HFFc6 (cell line): ENCODE measurements at regions not wholly inside any gene's neighbourhood (a gene's known extent, or its start where the extent isn't known, plus 50 kb on each side); places are given as distances from the start of the nearest gene placed in this dataset.

ENCODE experiments used
- DNase-seq: peaks from one replicate; pipeline ENCODE4 v3.0.0-alpha.2; 2018
- H3K27ac Mint-ChIP-seq: 2 replicates; pipeline ENCODE4 v1.8.0; 2020; ENCODE audit warnings: mild to moderate bottlenecking, mixed read lengths
- H3K27me3 Mint-ChIP-seq: 2 replicates; pipeline ENCODE4 v1.8.0; 2021; ENCODE audit warnings: mild to moderate bottlenecking, moderate library complexity, mixed read lengths; ENCODE audit not compliant: insufficient read depth
- H3K36me3 Mint-ChIP-seq: 2 replicates; pipeline ENCODE4 v1.8.0; 2021; ENCODE audit warnings: low read depth, mixed read lengths
- H3K4me1 Mint-ChIP-seq: 2 replicates; pipeline ENCODE4 v1.8.0; 2020; ENCODE audit warnings: low read depth, mixed read lengths
- H3K4me3 Mint-ChIP-seq: 2 replicates; pipeline ENCODE4 v1.8.0; 2020; ENCODE audit warnings: mild to moderate bottlenecking, moderate library complexity, mixed read lengths
- H3K9me3 Mint-ChIP-seq: 2 replicates; pipeline ENCODE4 v1.8.0; 2020; ENCODE audit warnings: mild to moderate bottlenecking, mixed read lengths
- TF ChIP-seq, protein P1 (sequence below): fragments of 200-600 bp; sonication (generic); IDR thresholded peaks from 2 replicates; pipeline ENCODE4 v1.5.0; 2021; ENCODE audit warnings: antibody characterized with exemption, mild to moderate bottlenecking

DNA sequence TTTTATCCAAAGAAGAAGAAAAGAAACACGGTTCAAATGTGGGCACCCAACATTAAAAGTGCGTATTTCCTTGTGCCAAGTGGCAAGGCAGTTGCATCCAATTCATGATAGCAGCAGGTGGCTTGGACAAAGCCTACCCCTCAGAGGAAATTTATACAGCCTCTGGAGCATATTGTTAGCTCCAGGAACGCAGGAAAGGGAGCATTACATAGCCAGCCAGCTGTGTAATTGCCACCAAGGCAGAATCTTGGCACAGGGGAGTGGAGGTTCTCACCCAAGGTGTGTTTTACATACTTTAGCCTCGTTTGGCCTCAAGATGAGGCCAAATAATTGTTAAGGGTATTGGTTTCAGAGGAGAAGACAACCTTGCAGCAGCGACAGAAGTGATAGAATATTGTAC lies 526.9 kb downstream of the TMEM182 start:
- H3K4me1 Mint-ChIP-seq = no peaks in the 10 kb centered on the region
- peaks cover 47% of the 10 kb centered on the region for H3K9me3 Mint-ChIP-seq
- H3K27me3 Mint-ChIP-seq = no peaks in the 10 kb centered on the region
- no peak for DNase-seq
- H3K4me3 Mint-ChIP-seq = no peak overlapping the region
- TF ChIP-seq, protein P1, sequence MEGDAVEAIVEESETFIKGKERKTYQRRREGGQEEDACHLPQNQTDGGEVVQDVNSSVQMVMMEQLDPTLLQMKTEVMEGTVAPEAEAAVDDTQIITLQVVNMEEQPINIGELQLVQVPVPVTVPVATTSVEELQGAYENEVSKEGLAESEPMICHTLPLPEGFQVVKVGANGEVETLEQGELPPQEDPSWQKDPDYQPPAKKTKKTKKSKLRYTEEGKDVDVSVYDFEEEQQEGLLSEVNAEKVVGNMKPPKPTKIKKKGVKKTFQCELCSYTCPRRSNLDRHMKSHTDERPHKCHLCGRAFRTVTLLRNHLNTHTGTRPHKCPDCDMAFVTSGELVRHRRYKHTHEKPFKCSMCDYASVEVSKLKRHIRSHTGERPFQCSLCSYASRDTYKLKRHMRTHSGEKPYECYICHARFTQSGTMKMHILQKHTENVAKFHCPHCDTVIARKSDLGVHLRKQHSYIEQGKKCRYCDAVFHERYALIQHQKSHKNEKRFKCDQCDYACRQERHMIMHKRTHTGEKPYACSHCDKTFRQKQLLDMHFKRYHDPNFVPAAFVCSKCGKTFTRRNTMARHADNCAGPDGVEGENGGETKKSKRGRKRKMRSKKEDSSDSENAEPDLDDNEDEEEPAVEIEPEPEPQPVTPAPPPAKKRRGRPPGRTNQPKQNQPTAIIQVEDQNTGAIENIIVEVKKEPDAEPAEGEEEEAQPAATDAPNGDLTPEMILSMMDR = no peak
- H3K36me3 Mint-ChIP-seq = no peaks in the 10 kb centered on the region
- no peak overlapping the region for H3K27ac Mint-ChIP-seq

- TF ChIP-seq, protein P1 = no peak
- Mint-ChIP-seq H3K27me3 (no peaks in the 10 kb centered on the region), H3K27ac (no peak overlapping the region), H3K4me3 (no peak overlapping the region), H3K4me1 (no peaks in the 10 kb centered on the region), H3K36me3 (no peaks in the 10 kb centered on the region), H3K9me3 (peaks cover 44% of the 10 kb centered on the region)
- DNase-seq = no peak
These were observed 527.4 kb downstream of the TMEM182 start for GRCh38 chr2:103289105-103289725.

DNA sequence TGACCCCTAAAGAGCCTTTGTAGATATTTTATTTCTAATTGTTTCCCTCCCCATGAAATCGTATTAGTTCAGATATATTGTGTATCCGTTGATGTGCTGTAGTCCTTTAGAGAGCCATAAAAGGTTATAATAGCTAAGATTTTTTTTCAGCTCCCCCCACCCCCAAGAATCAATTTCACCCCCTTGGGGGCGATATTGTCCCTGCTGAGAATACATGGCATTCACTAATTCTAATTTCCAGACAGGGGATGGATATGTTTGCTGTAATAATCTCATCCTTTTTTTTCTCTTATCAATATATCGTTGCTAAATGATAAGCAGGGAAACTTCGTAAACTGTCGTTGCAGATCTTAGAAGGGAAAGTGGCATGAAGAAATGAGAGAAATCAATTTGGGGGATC lies 530.7 kb downstream of the TMEM182 start:
- H3K9me3 Mint-ChIP-seq = peaks cover 52% of the 10 kb centered on the region
- TF ChIP-seq, protein P1 = no peak
- H3K27ac Mint-ChIP-seq = no peak overlapping the region
- H3K4me3 Mint-ChIP-seq = no peak overlapping the region
- no peak for DNase-seq
- no peaks in the 10 kb centered on the region for H3K27me3 Mint-ChIP-seq
- no peaks in the 10 kb centered on the region for H3K36me3 Mint-ChIP-seq
- H3K4me1 Mint-ChIP-seq = no peaks in the 10 kb centered on the region

DNA sequence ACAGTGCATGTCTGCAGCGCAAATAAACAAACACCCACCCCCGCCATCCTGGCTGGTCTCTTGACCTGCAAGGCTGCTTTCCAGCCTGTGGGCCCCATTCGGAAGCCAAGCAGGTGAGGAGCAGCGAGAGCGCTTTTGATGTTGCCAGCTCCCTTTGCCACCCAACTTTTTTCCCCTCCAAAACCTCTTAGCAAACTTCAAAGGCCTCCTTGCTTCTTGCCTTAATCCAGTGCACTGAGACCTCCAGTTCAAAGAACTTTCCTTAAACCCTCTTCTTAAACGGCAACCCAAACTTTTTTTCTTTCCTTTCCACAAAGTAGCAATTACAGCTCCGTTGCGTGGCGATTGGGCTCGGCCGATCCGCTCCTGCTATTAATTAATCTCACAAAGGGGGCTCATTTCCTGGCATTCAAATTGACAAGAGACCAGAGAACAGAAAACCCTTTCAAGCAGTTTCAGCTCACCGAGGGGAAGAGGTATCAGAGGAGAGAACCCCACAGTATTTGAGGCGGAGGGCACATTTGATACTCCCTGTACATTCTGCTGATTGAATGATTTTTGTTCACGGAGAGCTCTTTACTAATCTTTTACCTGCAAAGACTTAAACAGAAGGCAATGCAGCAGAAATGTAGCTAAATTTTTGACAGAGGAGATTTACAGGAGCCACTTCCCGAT lies 531.4 kb downstream of the TMEM182 start:
- Mint-ChIP-seq H3K36me3 (no peaks in the 10 kb centered on the region), H3K27ac (no peak overlapping the region), H3K4me1 (no peaks in the 10 kb centered on the region), H3K9me3 (peaks cover 46% of the 10 kb centered on the region), H3K27me3 (no peaks in the 10 kb centered on the region), H3K4me3 (no peak overlapping the region)
- TF ChIP-seq, protein P1 = no peak
- no peak for DNase-seq

- H3K27me3 Mint-ChIP-seq = no peaks in the 10 kb centered on the region
- no peak for DNase-seq
- peaks cover 44% of the 10 kb centered on the region for H3K9me3 Mint-ChIP-seq
- TF ChIP-seq, protein P1 = no peak
- no peaks in the 10 kb centered on the region for H3K4me1 Mint-ChIP-seq
- H3K36me3 Mint-ChIP-seq = no peaks in the 10 kb centered on the region
- no peak overlapping the region for H3K27ac Mint-ChIP-seq
- no peak overlapping the region for H3K4me3 Mint-ChIP-seq
These were observed 531.9 kb downstream of the TMEM182 start for GRCh38 chr2:103293742-103294077.
